ENCODE measurements at regions not wholly inside any gene's neighbourhood (a gene's known extent, or its start where the extent isn't known, plus 50 kb on each side); places are given as distances from the start of the nearest gene placed in this dataset.

DNA sequence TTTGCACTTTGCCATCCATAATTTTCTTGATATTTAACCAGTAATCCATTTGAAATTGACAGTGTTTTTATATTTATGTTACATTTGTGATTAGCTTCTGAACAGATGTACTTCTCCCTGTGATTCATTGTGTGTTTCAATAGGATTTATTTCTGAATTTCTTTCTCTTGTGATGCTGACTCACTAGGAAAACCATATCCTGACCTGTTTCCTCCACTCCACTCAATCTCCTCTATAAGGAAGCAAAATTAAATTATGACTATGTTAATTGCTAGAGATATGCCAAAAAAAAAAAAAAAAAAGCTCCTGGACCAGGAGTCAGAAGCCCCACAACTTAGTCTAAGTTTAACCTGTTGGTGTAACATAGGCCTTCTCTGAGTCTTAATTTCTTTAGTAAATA, 614.6 kb upstream of the SPRY2 start:
- TF ChIP-seq EZH2 (IDR thresholded peaks at IDR 0.05), result no peak
- TF ChIP-seq POLR2AphosphoS5 (IDR thresholded peaks at IDR 0.05; ENCODE audit: borderline replicate concordance, low read depth, low read length), result no peak

Measured in SK-N-MC (cell line).